GM21529 (cell line): ENCODE measurements at regions not wholly inside any gene's neighbourhood (a gene's known extent, or its start where the extent isn't known, plus 50 kb on each side); places are given as distances from the start of the nearest gene placed in this dataset.

Experiments used
- ATAC-seq: cut with Tn5 transposase; IDR thresholded peaks from one replicate; pipeline ENCODE4 v1.9.1; 2021; ENCODE audit not compliant: unreplicated experiment

DNA sequence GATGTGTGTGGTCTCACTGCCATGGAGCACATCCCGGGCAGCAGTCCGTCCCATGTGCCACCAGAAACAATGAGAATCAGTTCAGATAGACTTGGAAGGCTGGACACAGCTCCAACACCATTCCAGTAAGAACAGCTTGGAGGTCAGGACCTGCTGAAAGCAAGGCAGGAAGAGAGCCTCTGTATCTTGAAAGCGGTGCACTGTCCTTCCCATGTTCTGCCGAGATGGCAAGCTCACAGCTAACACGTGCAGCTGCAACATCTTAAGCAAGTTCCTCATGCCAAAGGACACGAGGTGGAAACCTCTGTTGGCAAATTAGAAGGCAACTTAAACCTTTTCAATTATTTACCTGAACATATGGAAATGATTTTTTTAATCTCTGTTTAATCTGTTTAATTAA, 175.4 kb downstream of the DLEU7 start:
- no peak for ATAC-seq

DNA sequence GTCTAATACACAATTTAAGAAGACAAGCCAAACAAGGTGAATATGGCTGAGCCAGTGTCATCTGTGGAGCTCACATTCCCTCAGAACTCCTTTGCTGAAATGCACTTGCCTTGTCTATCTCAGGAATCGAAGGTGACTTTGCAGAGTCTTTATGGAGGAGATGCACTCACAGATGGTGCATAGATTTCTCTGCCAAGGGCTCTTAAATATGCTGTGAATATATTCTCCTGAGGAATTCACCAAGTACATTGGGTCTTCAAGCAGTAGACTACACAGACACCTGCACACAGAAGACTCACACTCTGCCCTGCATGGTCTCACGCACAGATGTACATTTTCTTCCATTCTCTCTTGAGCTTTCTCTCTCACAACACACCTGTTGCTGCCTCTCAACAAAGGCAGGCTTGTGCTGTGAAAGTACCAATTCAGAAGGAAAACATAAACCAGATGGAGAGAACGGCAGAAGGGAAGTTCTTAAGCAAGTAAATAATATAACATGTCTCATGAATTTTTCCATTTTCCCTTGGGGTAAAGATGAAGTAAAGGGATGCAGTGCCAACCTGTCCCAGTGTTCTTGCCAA, 174.7 kb downstream of the DLEU7 start:
- no peak for ATAC-seq

DNA sequence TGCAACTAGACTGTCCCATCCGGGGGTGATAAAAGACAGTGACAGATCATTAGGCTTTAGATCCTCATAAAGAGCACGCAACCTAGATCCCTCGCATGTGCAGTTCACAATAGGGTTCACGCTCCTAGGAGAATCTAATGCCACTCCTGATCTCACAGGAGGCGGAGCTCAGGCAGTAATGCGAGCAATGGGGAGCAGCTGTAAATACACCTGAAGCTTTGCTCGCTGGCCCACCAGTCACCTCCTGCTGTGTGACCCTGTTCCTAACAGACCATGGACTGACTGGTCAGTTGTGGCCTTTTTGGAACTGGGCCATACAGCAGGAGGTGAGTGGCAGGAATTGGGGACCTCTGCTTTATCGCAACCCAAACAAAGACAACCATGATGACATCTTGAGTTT, 173.2 kb downstream of the DLEU7 start:
- no peak for ATAC-seq

DNA sequence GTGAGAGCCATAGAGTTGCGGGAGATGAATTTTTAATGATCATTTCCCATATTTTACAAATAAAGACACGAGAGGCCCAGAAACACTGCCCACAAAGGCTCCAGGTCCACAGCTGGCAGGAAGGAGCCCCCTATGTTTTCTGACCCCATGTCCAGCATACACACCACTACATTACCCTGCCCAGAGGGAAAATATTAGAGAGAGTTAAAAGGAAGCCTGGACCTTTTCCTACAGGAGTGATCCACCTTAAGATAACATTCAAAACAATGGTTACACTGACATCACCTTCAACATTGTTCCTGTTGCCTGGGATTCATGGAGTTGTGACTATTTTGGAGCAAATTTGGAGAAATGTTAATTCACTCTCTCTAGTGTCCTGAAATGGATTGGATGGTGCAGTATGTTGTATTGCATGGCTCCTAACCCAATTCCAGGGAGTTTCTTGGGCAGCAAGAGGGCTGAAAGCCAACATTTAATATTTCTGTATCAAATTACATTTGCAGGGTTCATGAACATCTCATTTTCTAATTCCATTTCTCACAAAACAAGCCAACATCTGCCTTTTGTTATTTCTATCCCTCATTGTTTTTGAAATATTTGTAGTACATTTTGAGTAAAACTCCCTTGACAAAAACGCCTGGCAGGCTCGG, 172.5 kb downstream of the DLEU7 start:
- no peak for ATAC-seq

DNA sequence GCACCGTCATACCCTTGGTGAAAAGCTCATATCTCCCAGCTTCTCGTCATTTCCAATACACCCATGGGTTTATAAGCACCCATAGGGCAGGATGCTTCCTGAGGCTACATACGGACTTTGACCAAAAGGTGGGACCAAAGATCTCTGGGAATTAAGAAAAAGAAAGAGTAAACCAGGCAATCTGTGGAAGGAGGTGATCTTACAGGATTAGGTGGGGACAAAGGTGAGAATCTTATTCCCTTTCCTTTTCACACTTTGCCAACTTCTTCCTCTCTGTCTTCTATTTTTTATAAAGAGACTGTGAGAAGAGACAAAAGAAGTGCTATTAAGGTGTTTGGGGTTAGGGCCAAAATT, 172.0 kb downstream of the DLEU7 start:
- ATAC-seq: no peak

DNA sequence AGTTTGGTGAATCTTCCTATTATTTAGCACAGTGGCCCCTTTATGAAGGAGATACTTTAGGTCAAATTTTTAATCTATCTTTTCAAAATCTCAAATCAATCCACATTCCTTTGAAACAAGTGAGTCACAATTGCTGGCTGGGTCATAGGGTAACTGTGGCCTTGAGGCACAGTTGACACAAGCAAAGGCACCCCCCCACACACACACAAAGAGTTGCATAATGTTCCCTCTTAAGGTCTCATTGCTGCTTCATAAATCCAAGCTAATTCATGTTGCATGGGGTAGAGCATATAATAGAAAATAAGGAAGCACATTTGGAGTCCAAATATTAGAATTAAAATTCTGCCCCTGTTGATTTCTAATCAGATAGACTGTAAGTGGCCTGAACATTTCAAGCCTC, 171.5 kb downstream of the DLEU7 start:
- ATAC-seq: no peak

DNA sequence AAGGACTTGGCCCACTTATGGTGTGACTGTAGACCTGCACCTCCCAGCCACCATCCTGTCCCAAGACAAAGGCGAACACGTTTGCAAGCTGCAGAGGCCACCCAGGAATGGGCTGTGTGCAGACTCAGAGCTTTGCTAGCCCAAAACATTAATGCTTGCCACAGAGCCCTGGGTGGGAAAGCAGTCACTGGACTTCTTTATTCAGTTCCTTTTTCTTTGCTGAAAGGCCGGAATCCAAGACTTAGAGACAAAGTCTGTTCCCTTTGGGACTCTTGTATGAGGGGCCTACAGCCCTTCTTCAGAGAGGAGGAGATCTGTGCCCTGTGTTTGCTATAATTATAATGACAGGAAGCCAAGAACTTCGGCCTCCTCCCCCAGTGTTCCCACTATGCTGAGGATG, 167.8 kb downstream of the DLEU7 start:
- ATAC-seq: no peak

DNA sequence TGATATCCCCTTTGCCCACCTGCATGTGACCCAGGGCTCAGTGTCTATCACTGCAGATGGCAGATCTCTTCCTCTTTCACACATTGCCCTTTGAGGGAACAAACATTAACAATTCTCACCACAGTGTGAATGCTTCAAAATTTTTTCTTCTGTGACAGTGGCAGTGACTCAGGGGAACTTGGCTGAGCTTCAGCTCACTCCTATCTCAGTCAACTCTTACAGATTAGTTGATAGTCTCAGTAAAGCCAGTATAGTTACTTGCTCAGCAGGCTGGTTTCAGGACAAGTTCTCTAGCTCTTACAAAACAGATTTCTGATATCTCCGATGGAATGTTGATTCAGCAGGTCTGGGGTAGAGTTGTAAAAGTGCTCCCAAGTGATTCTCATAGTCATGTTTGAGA, 166.9 kb downstream of the DLEU7 start:
- ATAC-seq: no peak

DNA sequence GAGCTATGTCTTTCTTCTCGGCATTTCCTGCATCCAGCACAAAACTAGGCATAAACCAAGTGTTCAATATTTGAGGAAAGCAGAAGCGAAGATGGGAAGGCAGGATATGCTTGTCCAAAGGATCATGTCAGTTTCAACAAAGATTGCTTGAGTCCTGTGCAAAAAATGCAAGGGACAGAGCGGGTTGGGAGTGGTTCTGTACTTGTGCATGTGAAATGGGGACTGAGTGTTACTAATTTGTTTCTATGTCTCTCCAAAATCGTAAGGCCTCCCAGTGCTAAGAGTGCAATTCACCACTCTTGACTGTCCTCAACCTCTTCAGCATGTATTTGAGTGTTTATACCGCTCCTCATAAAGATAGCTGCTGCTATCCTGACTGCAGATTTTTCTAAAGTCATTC, 166.2 kb downstream of the DLEU7 start:
- ATAC-seq: no peak

DNA sequence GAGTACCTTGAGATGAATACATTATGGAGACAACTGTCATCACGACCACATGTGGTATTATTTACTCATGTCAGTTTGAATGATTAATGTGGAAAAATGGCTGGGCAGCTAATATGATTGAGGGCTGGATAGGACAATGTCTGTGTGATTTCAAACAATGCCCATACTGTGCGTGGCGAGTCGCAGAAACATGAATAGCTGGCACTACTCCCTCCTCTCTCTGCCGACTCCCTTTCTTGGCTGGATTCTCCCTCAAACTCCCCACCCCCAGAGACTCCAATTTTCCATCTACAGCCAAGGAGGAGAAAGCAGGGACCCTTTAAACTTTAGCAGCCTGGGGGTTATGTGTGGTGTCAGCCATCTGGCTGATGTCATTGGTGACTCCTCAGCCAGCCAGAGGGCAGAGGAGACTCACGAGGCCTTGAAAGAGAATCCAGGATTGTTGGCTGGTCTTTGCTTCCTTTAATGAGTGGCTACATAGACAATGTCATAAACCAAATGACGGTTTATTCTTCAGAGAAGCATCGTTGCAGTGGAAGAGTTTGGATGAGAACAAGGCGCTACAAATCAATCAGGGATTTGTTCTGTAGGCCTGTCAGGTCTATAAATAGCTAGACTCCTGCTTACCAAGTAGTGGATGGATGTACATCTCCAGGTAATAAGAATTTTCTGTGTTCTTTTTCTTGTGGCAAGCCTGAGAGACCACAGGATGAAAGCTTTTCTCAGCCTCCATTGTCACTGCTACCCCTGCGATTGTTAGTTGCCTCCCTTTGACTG, 165.6 kb downstream of the DLEU7 start:
- ATAC-seq: no peak

DNA sequence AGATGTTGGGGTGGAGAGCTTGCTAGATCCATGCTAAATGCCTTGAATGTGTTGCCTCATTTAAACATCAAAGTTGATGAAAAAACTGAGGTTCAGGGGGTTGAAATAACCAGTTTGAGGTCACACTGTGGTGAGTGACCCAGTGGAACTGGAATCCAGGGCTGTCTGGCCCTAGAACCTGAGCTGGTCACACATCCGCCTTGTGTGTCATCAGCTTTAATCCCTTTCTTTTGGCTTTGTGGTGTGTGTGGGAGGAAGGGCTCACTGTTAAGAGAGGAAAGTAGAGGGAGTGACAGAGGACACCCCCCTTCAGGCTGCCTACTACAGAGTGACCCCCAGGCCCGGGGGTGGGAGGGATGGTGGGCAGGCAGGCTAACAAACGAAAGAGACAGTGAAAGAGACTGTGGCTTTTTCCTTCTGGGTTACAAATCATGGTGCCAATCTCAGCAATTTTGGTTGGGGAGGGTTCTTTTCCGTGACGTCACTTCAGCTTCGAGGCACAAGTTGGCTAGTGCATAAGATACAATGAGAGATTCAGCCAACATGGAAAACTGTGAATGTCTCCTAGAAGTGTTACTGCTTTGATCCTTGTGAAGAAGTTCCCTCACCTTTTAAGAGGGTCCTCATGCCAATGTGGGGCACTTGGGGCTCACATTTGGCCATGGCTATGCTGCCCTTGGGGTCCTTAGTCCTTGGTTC, 164.9 kb downstream of the DLEU7 start:
- ATAC-seq: no peak

DNA sequence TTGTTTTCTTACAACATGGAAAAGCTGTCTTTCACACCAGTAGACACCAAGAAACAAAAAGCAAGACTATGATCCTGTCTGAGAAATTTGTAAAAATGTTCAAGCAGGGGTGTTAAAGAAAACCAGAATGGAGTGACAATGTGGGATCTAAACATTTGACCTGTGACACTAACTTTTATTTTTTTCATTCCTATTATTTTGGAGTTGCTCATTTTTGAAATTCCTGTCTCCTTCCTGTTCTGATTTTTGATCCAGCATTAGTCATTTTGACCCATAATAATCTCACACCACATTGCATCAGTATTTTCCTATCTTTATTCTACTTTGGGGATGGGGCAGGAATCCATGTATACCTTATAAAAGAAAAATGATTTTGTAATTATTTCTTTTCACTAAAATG, 164.2 kb downstream of the DLEU7 start:
- no peak for ATAC-seq

DNA sequence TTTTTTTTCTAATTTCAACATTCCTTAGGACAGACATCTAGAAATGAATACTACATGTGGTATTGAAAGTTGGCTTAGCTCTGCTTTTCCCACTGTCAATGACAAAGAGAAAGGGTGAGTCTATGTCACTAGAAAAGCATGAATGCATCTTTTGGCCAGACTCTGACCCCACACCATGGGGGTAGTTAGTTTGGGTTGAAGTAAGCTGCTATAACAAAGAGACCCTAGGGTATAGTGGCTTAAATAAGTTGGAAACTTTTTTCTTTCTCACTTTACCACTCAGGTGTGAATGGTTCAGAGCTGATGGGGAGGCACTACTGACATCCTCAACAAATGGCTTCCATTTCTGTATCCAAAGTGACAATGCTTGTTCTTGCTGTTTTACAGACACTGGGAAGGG, 161.5 kb downstream of the DLEU7 start:
- ATAC-seq: no peak

DNA sequence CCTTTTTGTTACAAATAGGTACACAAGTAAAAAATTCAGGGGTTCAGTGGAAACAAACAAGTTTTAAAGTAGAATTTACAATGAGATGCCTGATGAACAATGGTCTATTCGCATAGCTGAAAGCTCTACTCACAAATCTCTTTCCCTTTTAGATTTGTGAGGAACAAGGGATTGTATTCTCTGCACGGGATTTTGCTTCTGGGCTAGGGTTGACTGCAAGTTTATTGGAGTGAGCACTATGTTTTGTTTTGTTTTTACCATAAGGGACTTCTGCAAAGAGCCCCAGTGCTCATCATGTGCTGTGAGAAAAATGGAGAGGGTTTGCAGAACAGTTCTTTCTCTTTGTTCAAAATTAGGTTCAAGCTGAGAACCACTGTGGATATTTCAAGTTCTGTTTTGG, 160.5 kb downstream of the DLEU7 start:
- ATAC-seq: no peak

DNA sequence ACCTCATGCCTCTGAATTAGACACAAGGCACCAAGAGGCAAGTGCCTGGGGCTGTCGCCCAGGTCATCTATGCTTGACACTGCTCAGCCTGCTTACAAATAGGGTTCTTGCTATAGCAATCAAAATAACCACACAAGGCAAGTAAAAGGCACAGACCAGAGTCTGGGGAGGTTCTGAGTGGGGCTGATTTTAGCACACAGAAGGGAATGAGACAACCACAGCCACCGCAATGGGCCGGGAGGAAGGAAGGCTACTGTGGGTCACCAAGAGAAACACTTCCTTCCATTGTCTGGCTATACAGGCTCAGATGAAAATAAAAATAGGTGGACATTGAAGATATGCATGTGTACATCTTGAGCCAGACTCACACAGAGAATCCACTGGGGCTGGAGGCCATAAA, 159.1 kb downstream of the DLEU7 start:
- ATAC-seq: no peak

DNA sequence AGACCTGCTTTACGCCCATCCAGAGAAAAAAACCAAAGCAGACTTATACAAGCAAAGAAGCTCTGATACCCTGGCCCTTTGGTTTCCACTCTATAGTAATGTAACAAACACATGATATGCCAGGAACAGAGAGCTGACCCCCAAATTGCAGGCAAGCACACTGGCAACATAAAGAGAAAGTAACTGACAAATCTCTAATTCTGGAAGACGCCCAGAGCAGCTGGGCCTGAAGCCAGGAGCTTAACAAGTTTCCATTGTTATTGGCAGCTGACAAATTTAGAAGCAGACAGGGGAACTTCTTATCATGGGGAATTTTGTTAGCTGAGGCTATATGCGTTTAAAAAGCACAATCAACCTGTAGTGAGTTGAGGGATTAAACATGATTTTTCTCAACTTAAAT, 158.0 kb downstream of the DLEU7 start:
- ATAC-seq: no peak

DNA sequence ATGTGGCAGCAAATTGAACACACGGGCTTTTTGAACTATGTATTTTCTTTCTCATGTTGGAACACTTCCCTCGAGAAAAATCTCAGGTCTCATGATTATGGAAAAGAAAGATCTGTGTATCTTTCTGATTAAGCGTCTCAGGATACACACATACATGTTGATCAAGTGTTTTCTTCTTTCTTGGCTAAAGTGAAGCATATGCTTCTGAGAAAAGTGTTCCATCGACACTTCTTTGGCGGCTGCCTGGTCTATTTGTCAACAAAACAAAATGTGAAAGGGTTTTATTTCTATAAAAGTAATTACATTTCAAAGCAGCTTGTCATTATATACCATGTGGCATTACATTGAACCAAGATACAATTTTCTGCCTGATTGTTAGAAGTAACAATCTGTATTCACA, 157.5 kb downstream of the DLEU7 start:
- no peak for ATAC-seq

DNA sequence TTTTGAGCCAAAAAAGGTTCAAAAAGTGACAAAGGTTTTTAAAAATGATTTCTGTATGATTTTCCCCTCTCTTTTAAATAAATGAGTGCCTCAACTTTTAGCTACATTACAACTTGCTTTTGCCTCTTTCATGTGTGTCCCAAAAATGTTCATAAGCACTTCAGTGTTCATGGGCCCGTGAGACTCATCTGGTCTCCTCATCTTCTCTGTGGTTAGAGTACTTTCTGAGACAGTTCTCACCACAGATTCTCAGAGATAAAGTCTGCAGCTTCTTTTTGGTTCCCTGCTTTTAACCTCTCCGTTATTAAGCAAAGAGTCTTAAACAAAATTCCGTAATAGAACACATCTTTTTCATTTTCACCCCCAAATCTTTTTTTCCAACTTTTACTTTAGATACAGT, 156.9 kb downstream of the DLEU7 start:
- ATAC-seq: no peak

DNA sequence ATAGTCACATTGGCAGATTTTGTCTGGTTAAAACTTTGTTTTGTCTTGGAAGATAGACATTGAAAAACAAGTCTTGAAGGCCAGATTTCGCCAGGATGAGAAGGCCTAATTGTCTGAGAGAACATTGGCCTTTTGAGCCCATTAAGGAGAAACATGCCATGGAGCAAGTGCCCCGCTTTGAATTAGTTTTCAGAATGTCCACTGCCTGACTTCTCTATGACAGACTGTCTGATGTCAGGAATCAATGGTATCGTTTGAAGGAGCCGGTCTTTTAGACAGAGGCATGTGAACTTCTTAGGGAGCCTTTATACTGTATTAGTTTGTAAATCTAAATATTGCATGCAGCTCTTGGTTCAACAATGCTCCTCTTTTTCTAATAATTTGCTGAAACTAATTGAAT, 155.9 kb downstream of the DLEU7 start:
- no peak for ATAC-seq

DNA sequence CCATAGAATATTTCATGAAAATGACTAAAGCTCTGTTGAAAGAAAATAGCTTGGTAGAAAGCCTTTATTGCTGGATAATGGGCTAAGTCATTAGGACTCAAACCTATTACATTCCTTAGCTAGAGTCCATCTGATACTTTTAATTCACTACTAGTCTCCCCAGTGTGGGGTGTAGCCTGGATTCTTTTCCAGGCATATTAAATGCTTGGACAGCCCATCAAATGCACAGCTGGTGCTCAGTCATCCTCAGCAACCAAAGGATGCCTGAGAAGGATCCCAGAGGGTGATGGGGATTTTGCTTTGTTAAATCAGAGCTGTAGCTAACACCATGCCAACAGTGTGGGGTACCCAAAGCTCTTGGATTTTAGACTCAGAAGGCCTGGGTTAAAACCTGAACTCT, 153.5 kb downstream of the DLEU7 start:
- no peak for ATAC-seq

DNA sequence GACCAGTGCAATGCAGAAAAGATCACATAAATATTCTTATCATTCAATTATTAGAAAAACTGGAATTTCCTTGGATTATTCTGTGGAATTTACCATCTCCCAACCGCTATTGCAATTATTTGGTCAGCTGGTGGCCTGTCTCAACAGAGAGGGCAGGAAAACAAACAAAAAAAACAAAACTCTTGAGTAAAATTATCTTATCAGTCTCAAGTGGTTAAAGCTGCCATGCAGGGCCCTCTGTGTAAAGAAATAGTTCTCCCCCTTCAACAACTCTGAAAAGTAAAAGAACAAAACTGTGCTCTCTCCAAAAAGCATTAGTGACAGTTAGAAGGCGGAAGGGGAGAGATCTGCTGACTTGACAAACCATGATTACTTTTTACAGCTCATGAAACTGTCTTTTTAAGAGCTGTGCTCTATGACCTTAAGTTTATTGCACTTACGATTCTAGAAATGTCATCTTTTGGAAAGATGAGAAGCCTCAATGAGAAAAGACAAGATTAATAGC, 152.3 kb downstream of the DLEU7 start:
- ATAC-seq: no peak
